Activated CD4-positive, alpha-beta T cell treated with anti-CD3 and anti-CD28 coated beads, Interleukin-2, amount 50 U/mL, for 24 hours (primary cell): ENCODE measurements at regions not wholly inside any gene's neighbourhood (a gene's known extent, or its start where the extent isn't known, plus 50 kb on each side); places are given as distances from the start of the nearest gene placed in this dataset.

Source experiments
- DNase-seq, 2 donors: peaks; one replicate each; pipeline ENCODE4 v3.0.0-alpha.2; 2020; ENCODE audit warnings: low read depth in 1 of 2, low spot score in 1 of 2

- DNase-seq = no peak
These were observed 214.1 kb upstream of the TLE3 start for GRCh38 chr15:70311821-70312220.

DNA sequence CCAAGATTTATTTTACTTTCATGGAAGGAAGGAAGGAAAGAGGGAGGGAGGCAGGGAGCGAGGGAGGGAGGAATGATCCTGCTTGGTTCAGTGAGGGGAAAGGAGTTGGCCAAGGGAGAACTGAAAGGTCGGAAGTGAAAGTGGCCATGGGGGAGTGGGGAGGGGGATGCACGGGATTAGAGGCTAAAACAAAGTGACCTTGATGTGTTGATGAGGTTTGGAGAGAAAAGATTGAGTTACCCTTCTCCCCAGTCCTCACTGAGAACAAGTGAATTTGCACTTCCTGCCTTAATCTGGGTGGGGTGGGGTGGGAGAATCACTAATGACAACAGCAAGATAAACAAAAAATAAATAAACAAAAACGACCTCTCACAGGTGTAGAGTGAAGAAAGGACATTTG is 212.0 kb upstream of the TLE3 start:
- no peak for DNase-seq

GRCh38 chr15:70308735-70309434 is 211.2 kb upstream of the TLE3 start:
- no peak for DNase-seq

DNA sequence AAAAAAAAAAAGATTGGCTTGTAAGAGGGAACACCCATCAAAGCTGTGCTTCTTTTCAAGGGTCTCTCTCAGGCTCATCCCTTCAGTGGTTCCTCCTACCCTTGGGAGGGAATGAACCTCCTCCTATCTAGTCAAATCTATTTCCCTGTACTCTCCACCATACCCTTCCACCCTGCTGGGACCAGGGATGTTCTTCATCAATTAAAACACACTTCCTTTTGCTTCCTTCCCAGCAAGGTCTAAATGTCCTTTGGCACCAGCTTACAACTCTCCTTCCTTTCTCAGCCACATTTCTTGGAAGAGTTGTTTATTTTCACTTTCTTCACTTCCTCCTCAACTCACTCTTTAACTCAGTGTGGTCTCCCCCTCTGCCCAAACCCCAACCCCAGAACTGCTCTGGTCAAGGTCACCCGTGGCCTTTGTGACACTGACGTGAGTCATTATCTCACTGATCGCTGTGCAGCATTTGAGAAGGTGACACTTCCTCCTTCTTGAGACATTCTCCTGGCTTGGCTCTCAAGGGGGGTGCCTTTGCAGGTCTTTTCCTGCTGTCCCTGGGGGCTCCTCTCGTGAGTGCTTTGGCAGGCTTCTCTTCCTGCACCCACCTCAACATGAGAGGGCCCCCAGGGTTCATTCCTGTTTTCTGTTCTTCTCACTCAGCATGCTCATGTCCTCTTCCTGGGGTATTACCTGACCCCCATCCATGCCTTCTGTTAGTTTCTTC is 210.5 kb upstream of the TLE3 start:
- no peak for DNase-seq

DNA sequence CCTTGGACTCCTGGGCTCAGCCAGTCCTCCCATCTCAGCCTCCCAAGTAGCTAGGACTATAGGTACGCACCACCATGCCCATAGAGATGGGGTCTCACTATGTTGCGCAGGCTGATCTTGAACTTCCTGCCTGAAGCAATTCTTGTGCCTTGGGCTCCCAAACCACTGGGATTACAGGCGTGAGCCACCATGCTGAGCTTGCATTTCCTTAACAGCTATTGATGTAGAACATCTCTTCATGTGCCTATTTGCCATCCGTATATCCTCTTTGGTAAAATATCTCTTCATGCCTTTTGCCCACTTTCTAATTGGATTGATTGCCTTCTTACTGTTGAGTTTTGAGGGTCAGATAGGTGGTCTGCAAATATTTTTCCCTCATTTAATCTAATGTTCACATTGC is 208.9 kb upstream of the TLE3 start:
- DNase-seq = no peak

GRCh38 chr15:70306081-70306480 is 208.4 kb upstream of the TLE3 start:
- DNase-seq = no peak

- DNase-seq = no peak
These were observed 206.3 kb upstream of the TLE3 start for GRCh38 chr15:70303981-70304380.

DNA sequence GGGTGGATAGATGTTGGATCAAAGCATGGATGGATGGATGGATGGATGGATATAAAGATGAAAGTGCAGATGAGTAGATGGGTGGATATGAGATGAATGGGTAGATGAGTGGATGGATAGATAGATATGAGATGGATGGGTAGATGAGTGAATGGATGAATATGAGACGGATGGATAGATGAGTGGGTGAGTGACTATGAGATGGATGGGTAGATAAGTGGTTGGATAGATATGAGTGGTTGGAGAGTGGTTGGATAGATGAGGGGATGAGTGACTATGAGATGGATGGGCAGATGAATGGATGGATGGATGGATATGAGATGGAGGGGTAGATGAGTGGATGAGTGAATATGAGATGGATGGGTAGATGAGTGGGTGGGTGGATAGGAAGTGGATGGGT is 204.6 kb upstream of the TLE3 start:
- DNase-seq = no peak

- no peak for DNase-seq
These were observed 203.7 kb upstream of the TLE3 start for GRCh38 chr15:70301396-70301795.

- DNase-seq = peak; percentile 27 to 68
These were observed 202.5 kb upstream of the TLE3 start for GRCh38 chr15:70299931-70300869.

GRCh38 chr15:70297465-70298058 is 199.8 kb upstream of the TLE3 start:
- no peak for DNase-seq

GRCh38 chr15:70294731-70295305 is 197.1 kb upstream of the TLE3 start:
- no peak for DNase-seq

DNA sequence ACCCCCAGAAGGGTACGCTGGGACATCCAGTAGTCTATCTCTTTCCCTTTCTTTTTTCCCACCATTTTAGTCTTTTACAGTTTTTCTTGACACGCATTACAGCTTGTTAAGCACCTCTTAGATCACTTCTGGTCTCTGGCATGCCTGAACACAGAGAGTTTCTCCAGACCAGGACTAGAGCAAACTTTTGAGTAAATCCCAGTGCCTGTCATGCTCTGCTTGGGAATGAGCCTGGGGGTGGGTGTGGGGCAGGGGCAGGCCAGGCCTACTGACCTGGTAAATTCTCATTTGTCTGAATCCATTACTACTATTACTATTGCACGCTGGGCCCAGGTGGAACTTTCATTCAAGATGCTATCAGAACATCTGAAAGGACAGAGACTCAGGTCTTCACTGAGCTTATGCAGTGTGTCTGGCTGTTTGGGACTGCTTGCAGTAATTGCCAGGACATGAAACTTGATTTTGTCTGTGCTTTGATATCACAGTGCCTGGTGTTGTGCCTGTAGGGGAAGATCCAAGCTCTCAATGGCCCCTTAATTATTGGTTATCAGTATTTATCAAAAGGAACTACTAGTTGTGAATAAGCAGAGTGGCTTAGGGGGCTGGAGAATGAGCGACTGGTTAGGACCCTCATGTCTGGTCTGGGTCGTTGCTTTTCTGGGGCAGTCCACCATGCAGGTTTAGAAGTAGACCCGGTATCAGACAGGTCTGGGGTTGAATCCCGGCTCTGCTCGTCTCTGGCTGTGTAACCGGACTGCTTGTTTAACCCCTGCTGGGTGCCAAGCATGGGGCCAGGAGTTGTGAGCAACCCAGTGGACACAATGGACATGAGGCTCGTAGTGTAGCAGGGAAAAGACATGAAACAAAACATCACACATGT is 196.1 kb upstream of the TLE3 start:
- no peak for DNase-seq

DNA sequence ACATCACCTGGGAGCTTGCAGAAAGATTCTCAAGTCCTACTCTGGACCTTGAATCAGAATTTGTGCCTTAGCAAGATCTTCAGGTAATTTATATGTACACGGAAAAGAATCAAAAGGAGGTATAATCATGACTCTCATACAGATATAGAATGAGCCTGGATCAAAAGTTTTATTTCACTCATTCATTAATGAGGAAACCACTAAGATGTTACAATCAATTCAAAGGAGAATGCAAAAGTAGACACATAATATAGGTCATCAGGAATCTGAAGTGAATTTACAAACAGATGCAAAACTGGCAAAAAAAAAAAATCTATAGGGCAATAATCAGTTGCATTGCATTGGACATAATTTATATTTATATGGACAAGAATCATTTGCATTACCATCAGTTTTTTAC is 195.4 kb upstream of the TLE3 start:
- no peak for DNase-seq

DNA sequence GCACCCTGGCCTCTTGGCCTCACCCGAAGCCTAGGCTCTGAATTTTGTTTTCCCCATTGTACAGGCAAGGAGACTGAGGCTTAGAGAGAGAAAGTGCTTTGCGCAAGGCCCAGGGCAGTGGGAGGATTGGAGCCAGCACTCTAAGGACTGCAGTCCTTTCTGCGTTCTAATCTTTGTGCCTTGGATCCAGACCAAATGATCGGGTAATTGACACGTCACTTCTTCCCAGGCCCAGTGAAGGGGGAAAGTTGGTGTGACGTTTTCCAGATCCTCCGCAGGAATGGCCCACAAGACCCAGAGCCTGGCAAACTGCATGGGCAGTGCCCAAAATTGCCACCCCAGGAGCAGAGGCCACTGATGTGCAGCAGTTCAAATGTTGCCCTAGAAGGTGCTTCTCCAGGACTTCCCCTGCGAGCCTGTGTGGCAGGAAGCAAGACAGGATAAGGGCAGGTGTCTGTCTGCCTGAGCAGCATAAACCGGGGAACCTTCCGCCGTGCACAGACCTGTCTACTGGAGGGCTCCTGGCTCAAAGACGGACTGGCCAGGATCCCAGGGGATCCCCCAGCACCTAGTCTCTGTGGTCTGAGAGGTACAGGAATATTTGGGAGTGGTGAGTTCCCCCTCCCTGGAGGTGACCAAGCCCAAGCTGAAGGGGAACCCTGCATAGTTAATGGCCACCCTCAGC is 194.5 kb upstream of the TLE3 start:
- no peak for DNase-seq

DNA sequence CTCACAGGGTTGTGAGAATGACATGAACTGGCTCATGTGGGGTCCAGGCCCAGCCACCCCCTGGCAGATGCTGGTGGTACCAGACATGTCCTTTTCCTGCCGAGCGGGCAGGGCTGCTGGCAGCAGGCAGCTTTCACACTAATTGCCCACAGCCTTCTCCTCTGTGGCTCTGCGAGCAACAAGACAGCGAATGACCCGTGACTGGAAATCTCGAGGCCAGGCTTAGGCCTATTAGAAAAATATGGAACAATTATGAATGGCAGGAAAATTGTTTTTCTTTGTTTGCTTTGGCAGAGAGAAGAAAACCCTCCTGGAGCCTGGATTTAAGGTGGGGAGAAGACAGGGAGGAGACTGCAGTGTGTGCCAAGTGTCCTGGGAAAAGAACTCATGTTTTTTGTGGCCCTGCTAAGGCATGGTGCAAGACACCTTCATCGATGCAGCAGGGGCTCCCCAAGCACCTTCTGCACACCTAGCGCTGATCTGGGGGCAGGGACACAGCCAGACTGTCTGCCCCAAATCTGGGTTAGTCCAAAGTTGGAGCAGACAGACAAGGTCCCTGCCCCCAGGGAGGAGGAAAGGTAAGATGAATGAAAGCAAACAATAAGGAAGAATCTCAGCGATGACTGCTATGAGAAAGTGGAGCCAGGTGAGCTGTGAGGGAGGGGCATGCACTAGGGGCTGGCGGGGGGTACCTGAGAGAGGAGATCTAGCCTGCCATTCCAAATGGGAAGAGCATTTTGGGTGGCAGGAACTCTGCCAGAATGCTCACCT is 193.8 kb upstream of the TLE3 start:
- DNase-seq = no peak

DNA sequence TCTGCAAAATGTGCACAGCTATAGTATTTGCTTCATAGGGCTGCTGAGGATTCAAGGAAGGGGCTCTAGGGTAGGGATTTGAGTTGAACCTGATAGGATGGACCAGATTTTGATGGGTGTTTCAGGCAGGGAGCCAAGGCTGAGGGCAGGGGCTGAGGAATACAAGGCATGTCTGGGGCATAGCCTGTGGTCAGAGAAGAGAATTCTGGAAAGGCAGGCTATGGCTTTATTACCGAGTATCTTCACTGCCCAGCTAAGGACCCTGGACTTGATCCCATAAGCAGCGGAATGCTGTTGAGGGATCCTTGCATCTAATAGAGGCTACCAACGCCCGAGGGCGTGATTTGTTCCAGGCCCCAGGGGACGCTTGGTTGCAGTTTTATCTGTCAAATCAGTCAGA is 193.0 kb upstream of the TLE3 start:
- no peak for DNase-seq

DNA sequence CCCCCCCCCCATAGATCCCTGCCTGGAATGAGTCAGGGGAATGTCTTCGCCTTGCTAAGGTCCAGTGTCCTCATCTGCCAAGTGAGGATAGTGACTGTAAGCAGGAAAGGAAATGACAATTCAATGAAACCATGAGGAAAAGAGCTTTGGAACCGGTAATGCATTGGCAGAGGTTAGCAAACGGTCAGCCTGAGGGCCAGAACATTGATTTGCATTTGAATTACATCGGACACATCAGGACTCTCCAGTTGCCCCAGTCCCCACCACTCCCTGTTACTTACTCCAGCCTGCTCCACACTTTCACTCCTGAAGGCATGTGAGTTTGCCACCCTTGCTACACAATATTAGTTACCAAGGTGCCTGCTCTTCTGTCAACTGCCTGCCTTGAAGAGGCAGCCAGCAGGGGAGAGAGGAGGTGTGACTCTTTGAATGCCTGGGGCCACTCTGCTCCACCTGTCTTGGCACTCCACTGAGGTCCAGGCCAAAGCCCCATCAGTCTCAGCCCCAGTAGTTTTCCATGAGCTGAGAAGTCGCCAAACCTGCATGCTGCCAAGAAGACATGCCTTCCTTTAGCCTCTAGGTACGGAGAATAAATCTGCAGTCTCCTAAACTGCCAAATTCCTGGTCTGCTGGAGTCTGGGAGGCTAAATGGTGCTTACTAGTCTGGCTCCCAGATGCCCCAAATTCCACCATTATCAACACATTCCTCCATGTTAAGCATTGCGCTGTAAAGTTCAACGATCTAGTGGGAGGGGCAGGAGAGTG is 191.7 kb upstream of the TLE3 start:
- no peak for DNase-seq
